NCI-H446 (cell line): ENCODE measurements at regions not wholly inside any gene's neighbourhood (a gene's known extent, or its start where the extent isn't known, plus 50 kb on each side); places are given as distances from the start of the nearest gene placed in this dataset.
"Not testable (repeated sequence)": the region's sequence is repeated elsewhere in the genome, so short reads cannot be mapped to it uniquely, and the experiment has no call there.

ENCODE experiments used
- DNase-seq, 2 experiments: peaks; one replicate each; lab custom pipeline; 2025; lab: John Stamatoyannopoulos, UW

DNA sequence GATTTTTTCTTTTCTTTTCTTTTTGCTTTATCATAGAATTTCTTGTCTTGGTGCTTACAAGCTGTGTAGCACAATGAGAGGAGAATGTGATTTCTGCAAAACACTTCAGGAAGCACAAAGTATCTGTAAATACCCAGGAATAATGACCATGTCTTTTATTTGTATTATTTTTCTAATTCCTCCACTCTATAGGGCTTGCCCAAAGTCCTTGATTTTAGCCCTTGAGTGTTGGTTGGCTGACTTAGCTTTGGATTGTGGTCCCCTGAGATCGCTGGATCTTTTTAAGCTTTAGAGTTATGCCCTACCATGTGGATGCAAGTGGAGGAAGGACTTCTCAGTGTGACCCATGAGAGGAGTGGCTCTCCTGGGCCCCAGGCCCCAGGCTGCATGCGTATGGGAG is 52.2 kb downstream of the HOXC4 start:
- DNase-seq: not testable (repeated sequence)

DNA sequence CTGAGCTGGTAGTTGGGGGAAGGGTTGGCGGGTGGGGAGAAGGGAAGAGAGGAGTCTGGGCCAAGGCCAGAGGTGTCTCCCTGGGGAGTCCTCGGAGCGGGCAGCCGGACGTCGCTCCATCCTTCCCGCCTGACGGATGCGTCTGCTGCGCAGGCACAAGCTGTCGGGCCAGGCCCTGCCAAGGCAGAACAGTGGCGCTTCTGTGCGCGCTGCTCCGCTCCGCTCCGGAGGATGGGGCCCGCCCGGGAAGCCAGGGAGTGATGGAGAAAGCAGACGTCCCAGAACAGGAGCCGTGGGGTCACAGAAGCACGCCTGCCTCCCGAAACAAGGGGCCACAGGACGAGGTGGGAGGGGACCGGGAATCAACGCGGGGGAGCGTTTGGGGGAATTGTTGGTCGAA is 52.6 kb downstream of the HOXC4 start:
- DNase-seq: peak in 1 of 2 experiments; percentile 67

DNA sequence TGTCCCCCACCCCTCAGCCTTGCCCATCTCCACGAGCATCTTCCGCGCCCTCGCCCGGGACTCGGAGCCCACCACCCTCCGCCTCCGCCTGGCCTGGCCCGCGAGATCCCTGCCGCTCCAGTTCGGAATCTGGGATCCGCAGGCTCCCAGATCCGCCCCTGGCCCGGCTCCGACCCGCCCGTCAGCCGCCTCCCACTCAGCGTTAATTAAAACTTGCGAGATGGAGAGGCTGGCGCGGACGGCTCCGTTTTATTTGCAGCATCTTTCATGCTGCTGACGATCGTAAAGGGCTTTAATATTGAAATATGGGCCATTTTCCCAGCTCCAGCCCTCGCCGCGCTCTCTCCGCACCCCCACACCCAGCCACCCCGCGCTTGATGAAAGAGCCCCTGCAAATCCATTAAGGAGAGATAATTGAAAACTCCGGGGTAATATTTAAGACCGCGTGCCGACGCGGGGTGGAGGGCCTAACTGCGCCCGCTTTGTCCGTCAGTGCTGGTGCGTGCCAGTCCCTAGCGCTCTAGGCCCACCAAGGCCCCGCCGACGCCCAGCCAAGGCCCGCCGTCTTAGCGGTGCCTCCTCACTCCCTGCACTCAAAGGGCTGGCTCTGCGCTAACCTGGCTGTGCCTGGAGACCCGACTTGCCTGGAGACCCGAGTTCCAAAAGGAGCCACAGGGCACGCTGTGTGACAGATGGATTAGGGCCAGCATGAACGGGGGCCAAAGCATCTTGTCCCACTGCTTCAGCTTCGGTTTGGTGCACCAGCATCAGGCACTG is 53.4 kb downstream of the HOXC4 start:
- DNase-seq: peak in 1 of 2 experiments; percentile 4

DNA sequence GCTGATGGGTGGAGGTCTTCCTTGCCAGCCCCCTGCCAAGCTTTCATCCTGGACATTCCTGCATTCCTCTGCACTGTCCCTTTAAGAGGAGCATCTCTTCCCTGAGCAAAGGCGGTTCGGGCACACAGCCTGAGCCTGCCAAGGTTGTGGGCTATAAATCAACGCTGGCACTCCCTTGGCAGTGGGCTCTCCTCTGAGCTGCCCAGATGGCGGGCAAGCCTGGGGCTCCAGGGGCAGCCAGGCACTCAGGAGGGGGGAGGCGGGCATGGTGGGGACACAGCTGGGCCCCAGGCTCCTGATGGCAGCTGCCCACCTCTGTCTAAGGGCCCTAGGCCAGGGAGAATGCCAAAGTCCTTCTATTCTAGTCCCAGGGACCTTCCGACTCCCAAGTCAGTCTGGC is 58.7 kb downstream of the HOXC4 start:
- peak; percentile 78 to 87 for DNase-seq

DNA sequence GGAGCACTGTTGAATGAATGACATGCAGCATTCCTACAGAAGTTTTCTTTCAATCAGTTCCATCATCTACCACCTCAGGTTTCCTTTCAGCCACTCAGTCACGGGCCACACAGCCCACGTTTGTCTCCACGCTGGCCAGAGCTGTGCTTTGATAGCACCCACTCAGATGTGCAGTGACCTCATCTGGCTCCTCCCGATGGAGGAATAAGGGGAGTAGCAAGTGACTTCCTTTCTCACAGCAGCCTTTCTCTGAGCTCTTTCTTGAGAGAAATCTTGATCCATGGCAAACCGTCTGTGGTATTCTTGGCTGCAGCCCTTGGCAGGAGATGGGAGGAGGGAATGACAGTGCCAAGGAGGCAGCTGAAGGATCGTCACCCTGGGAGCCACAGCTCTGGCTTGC is 62.4 kb downstream of the HOXC4 start:
- peak in 1 of 2 experiments; percentile 22 for DNase-seq

DNA sequence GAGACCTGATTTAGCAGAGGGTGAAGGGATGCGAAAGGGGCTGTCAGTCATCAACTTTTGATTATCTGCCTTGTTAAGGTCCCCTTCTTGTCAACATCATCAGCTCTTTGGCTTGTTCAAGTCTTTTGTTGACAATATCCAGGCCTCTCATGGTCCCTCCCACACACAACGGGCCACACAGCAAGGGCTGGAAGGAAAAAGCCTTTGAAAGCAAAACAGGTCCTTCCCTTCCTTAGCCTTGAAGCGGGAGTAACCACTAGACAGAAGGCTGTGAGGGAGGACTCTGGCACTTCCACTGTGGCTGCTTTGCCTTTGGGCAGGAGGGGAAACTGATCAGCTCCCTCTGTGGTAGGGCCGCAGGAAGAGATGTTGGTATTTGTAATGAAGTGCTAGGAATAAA is 63.8 kb downstream of the HOXC4 start:
- not testable (repeated sequence) for DNase-seq

DNA sequence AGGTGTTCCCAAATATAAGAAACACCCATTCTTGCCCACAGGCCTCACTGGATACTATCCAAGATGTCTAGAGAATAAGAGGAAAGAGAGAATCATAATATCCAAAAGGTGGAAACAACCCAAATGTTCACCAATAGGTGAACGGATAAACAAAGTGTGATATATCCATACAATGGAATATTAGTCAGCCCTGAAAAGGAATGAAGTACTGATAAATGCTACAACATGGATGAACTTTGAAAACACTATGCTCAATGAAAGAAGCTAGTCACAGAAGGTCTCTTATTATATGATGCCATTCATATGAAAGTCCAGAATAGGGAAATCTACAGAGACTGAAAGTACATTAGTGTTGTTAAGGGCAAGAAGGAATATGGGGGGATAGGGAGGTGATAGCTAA is 65.4 kb downstream of the HOXC4 start:
- DNase-seq: not testable (repeated sequence)

DNA sequence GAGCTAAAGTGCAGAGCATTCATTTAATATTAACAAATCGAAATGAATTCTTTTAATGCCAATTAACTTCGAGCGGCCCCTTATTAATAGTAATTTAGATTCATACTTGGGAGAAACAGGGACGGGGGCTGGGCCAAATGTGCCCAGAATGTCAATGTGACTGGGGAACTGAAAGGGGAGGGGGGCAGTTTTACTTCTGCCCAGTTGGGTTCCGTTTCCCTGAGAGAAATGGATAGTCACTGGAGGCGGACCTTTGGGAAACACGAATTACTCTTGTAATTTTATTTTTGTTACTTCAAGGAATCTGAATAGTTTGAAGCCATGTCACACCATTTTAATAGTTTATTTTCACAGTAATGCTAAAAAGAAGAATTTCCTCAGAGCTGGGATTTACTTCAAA is 64.8 kb downstream of the SMUG1 start:
- not testable (repeated sequence) for DNase-seq

DNA sequence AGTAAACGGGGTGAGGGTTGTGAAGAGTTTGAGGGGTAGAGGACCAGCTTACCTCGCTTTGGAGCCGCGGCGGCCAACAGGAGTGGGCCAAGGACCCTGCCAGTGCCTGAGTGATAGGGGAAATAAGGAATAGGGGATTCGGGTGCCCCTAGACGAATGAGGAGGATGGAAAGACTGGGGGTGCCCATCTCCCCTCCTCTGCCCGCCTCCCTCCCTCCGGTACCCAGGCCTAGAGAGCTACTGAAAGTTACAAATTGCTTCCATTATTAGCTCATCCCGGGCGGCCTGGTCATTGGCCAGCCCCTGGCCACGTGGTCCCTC is 63.1 kb downstream of the SMUG1 start:
- not testable (repeated sequence) for DNase-seq

DNA sequence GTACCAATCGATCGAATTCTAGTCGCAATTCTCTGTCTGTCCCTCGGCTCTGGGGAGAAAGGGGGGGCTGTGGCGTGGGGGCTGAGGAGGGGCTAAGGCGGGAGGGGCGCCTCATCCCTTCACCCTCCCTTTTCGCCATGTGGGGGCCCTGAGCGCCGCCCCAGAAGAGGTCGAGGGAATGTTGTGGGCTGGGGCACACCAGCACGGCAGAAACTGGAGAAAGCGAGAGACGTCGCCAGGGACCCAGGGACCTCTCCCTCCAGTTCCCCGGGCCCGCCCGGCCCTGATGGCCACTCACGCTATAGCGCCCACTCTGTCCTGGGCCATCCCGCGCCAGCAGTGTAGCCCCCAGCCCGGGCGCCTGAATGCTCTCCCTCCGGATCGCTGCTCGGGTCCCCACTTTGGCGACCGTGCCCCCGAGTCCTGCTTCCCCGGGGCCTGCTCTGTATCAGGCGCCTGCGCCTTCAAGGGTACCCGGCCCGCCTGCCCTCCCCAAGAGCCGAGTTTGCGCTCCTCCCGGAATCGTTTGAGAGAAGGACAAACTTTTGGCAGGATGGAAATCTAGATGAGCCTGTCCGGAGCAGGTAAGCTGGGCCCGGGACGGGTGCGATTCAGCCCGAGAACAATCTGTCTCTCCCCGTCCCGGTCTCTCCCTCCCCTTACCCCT is 62.6 kb downstream of the SMUG1 start:
- DNase-seq: no peak

DNA sequence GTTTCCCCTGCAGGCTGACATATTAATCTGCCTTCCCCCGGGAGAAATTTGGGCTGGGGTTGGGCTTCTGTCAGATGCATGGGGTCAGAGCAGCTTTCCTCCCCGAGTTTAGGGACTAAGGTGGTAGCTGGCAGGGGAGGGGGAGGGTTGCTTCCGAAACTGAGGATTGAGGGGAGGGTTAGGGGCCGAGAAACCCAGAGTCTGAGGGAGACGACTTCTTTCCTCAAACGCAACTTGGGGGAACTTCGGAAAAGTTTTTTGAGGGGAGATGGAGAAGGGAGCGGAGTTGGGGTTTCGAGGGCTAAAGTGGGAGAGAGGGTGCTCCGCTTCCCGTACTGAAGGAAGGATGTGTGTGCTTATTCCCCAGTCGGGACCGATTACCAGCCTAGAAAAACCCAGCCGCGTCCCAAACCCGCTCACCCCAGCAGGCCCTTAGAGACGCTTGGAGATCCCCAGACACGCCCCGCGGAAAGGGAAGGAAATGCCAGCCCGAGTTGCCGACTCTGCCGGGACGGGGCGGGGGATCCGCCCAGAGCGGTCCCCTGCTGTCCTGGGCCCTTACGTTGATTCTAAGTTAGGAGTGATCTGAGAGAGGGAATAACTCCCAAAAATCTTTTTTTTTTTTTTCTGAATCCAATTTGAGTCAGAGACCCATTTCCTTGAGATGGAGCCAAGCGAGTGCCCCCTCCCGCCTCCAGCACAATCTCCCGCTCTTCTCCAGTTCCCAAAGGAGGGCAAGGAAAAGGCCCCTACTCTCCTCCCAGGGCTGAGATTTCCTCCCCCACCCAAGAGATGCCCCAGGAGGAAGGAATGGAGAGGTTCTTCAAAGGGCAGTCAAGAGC is 61.9 kb downstream of the SMUG1 start:
- DNase-seq: no peak

DNA sequence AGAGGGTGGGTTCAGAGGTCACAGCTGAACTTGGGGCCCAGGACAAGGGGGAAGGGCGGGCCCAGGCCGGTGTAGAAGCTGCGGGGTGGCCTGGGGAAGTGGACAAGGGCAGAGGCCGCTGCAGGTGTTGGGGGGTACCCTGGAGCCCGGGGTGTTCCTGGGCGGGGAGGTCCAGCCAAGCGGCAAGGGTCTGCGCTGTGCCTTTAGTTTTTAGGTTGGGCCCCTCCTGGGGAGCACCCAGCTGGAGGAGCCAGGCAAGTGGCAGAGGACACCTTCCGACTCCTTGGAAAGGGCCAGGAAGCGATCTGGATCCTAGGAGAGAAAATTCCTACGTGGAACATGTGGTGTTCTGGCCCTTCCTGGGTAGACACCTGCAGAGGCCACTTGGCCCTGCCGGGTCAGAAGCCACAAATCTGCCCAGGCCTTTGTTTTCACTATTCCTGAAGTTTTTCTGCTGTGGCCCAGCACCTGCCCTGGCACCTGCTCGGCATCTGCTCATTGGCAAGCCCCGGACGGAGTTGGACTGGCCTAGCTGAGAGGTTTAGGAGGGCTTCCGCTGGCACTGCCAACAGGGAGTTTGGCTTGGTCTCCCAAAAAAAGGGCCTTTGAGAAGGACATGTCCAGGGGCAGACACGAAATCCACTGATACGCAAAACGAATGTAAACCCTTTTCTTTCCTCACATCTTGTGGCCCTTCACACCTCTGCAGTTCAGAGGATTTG is 61.1 kb downstream of the SMUG1 start:
- DNase-seq: no peak

DNA sequence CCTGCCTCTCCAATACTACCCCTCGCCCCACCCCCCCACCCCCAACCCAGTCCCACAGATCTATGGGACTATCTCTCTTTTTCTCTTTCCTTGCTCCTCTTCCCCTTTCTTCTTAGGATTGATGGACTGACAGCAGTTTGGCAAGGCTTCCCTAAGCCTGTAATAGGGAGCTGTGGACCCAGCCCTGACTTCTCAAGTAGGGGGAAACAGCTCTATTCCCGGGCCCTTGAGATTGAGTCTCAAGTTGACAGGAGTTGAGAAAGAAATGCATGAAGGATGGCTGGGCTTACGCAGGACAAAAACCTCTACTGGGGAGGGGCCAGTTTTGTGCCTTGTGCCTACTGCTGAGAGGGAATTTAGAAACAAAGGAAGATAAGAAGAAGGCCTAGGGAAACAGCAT is 60.4 kb downstream of the SMUG1 start:
- DNase-seq: no peak

DNA sequence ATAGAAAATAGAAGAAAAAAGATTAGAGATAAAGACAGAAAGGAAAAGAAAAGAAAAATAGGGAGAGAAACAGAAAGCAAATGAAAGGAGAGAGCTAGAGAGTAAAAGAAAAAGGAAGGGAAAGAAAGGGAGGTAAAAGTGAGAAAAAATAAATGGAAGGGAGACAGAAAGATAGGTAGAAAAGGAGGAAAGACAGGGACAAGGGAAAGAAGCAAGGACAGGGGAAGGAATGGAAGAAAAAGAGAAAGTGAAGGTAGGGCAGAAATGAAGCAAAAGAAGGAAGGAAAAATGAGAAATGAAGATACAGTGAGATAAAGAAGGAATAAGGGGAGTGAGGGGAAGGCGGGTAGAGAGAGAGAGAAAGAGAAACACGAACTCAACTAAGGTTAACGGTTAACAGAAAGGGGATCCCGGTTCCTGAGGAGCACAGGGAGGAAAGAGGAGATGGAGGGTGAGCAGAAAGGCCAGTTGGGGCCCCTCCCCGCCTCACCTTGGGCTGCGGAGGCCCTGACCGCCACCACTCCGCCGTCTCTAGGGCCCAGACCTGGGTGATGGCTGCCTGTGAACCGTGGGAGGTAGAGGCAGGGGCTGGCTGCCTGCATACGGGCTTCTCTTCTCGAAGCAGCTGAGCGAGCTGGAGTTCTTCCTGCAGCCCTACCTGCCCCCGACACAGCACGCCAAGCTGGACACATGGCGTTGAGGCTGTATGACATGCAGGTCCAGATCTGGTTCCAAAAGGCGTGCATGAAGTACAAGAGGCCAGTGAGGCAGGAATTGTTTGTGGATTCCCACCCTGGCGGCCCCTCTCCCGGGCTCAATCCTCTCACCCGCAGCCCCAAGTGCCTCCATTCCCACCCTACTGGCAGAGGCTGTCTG is 59.5 kb downstream of the SMUG1 start:
- no peak for DNase-seq
